Stimulated activated CD8-positive, alpha-beta memory T cell treated with anti-CD3 and anti-CD28 coated beads, Interleukin-2, amount 100 ng/mL, for 48 hours (primary cell): ENCODE measurements at regions not wholly inside any gene's neighbourhood (a gene's known extent, or its start where the extent isn't known, plus 50 kb on each side); places are given as distances from the start of the nearest gene placed in this dataset.

ENCODE experiments used
- DNase-seq, 2 donors: peaks; one replicate each; pipeline ENCODE4 v3.0.0-alpha.2; 2020; ENCODE audit warnings: low read depth in 2 of 2

GRCh38 chr19:30634996-30635975 lies 263.1 kb downstream of the ZNF536 start:
- no peak for DNase-seq

GRCh38 chr19:30634131-30634830 lies 262.1 kb downstream of the ZNF536 start:
- no peak for DNase-seq

GRCh38 chr19:30631033-30631370 lies 258.8 kb downstream of the ZNF536 start:
- no peak for DNase-seq

- DNase-seq: no peak
Measured at GRCh38 chr19:30630289-30631032, 258.3 kb downstream of the ZNF536 start.

GRCh38 chr19:30629086-30629485 lies 256.9 kb downstream of the ZNF536 start:
- DNase-seq: no peak

GRCh38 chr19:30626626-30626966 lies 254.4 kb downstream of the ZNF536 start:
- no peak for DNase-seq

- no peak for DNase-seq
Measured at GRCh38 chr19:30625947-30626625, 253.9 kb downstream of the ZNF536 start.

- DNase-seq: no peak
Measured at GRCh38 chr19:30622276-30622675, 250.1 kb downstream of the ZNF536 start.

GRCh38 chr19:30621326-30621920 lies 249.2 kb downstream of the ZNF536 start:
- DNase-seq: no peak

- DNase-seq: no peak
Measured at GRCh38 chr19:30620354-30620753, 248.2 kb downstream of the ZNF536 start.

- DNase-seq: no peak
Measured at GRCh38 chr19:30609656-30610270, 237.6 kb downstream of the ZNF536 start.

GRCh38 chr19:30608471-30608870 lies 236.3 kb downstream of the ZNF536 start:
- no peak for DNase-seq
